HG02840 (cell line): ENCODE measurements at regions not wholly inside any gene's neighbourhood (a gene's known extent, or its start where the extent isn't known, plus 50 kb on each side); places are given as distances from the start of the nearest gene placed in this dataset.
"Not testable (repeated sequence)": the region's sequence is repeated elsewhere in the genome, so short reads cannot be mapped to it uniquely, and the experiment has no call there.

Experiments
- ATAC-seq: cut with Tn5 transposase; IDR thresholded peaks from one replicate; pipeline ENCODE4 v1.9.1; 2021; ENCODE audit warnings: mild to moderate bottlenecking, moderate library complexity, moderate number of reproducible peaks; ENCODE audit not compliant: unreplicated experiment, low FRiP score

- no peak for ATAC-seq
These were observed 245.4 kb upstream of the CBLB start for GRCh38 chr3:106114220-106114619.

GRCh38 chr3:106114848-106115247 is 246.0 kb upstream of the CBLB start:
- no peak for ATAC-seq

- no peak for ATAC-seq
These were observed 246.7 kb upstream of the CBLB start for GRCh38 chr3:106115557-106115956.

GRCh38 chr3:106116733-106117489 is 248.1 kb upstream of the CBLB start:
- ATAC-seq, result no peak

- no peak for ATAC-seq
These were observed 248.7 kb upstream of the CBLB start for GRCh38 chr3:106117490-106117858.

- no peak for ATAC-seq
These were observed 250.8 kb upstream of the CBLB start for GRCh38 chr3:106119614-106120082.

GRCh38 chr3:106120356-106120755 is 251.5 kb upstream of the CBLB start:
- ATAC-seq, result no peak

GRCh38 chr3:106121491-106122289 is 252.9 kb upstream of the CBLB start:
- no peak for ATAC-seq

GRCh38 chr3:106124818-106125217 is 256.0 kb upstream of the CBLB start:
- ATAC-seq, result no peak

GRCh38 chr3:106125321-106125720 is 256.5 kb upstream of the CBLB start:
- no peak for ATAC-seq

GRCh38 chr3:106126067-106126845 is 257.4 kb upstream of the CBLB start:
- no peak for ATAC-seq

- no peak for ATAC-seq
These were observed 258.0 kb upstream of the CBLB start for GRCh38 chr3:106126846-106127235.

- no peak for ATAC-seq
These were observed 261.1 kb upstream of the CBLB start for GRCh38 chr3:106129939-106130338.

- ATAC-seq, result no peak
These were observed 261.8 kb upstream of the CBLB start for GRCh38 chr3:106130384-106131198.

- no peak for ATAC-seq
These were observed 266.8 kb upstream of the CBLB start for GRCh38 chr3:106135451-106136160.

- ATAC-seq, result no peak
These were observed 271.0 kb upstream of the CBLB start for GRCh38 chr3:106139826-106140225.

- ATAC-seq, result no peak
These were observed 271.6 kb upstream of the CBLB start for GRCh38 chr3:106140431-106140830.

- no peak for ATAC-seq
These were observed 275.2 kb upstream of the CBLB start for GRCh38 chr3:106144030-106144429.

- ATAC-seq, result not testable (repeated sequence)
These were observed 279.7 kb upstream of the CBLB start for GRCh38 chr3:106148440-106149082.
